HEK293T (cell line): ENCODE measurements at regions not wholly inside any gene's neighbourhood (a gene's known extent, or its start where the extent isn't known, plus 50 kb on each side); places are given as distances from the start of the nearest gene placed in this dataset.

Experiments used
- CTCF ChIA-PET: fragments of 350-600 bp; formaldehyde crosslinking; extraction: SDS; loops from one replicate; lab custom pipeline; 2021; ENCODE audit warnings: antibody characterized with exemption, inconsistent platforms; lab: Yijun Ruan, JAX
- POLR2A ChIA-PET: fragments of 350-600 bp; formaldehyde crosslinking; extraction: SDS; loops from one replicate; lab custom pipeline; 2020; ENCODE audit warnings: antibody characterized with exemption, inconsistent platforms; lab: Yijun Ruan, JAX
- DNase-seq: peaks from one replicate; pipeline ENCODE4 v3.0.0; 2012; ENCODE audit warnings: mixed read lengths; ENCODE audit errors: extremely low spot score
- ARNT ChIP-seq: fragments of 450-650 bp; IDR thresholded peaks from 2 replicates; pipeline ENCODE4 v1.6.1; 2017; ENCODE audit warnings: mild to moderate bottlenecking
- CTBP1 ChIP-seq: fragments of 450-650 bp; IDR thresholded peaks from 2 replicates; pipeline ENCODE4 v1.6.1; 2016; ENCODE audit warnings: borderline replicate concordance
- ELF4 ChIP-seq: fragments of 450-650 bp; IDR thresholded peaks from 2 replicates; pipeline ENCODE4 v1.6.1; 2017; ENCODE audit warnings: antibody characterized with exemption
- FOXA1 ChIP-seq: fragments of 450-650 bp; IDR thresholded peaks from 2 replicates; pipeline ENCODE4 v1.6.1; 2016; ENCODE audit warnings: mild to moderate bottlenecking
- FOXK2 ChIP-seq: fragments of 450-650 bp; IDR thresholded peaks from 2 replicates; pipeline ENCODE4 v1.6.1; 2016; ENCODE audit warnings: mild to moderate bottlenecking
- FOXM1 ChIP-seq: fragments of 450-650 bp; IDR thresholded peaks from 2 replicates; pipeline ENCODE4 v1.6.1; 2017; ENCODE audit warnings: mild to moderate bottlenecking, borderline replicate concordance
- HDGF ChIP-seq: fragments of 450-650 bp; IDR thresholded peaks from 2 replicates; pipeline ENCODE4 v1.6.1; 2017; ENCODE audit warnings: antibody characterized with exemption, borderline replicate concordance
- LEF1 ChIP-seq: fragments of 450-650 bp; IDR thresholded peaks from 2 replicates; pipeline ENCODE4 v1.6.1; 2017; ENCODE audit warnings: mild to moderate bottlenecking, borderline replicate concordance
- NFRKB ChIP-seq: fragments of 450-650 bp; IDR thresholded peaks from 2 replicates; pipeline ENCODE4 v1.6.1; 2016; ENCODE audit warnings: mild to moderate bottlenecking, moderate library complexity
- SP1 ChIP-seq: fragments of 450-650 bp; IDR thresholded peaks from 2 replicates; pipeline ENCODE4 v1.6.1; 2017
- SUZ12 ChIP-seq: fragments of 450-650 bp; IDR thresholded peaks from 2 replicates; pipeline ENCODE4 v1.6.1; 2016; ENCODE audit warnings: mild to moderate bottlenecking
- TARDBP ChIP-seq: fragments of 450-650 bp; IDR thresholded peaks from 2 replicates; pipeline ENCODE4 v1.6.1; 2016
- ZNF384 ChIP-seq: fragments of 450-650 bp; IDR thresholded peaks from 2 replicates; pipeline ENCODE4 v1.6.1; 2016
- TF ChIP-seq, protein P1 (sequence below): fragments of 450-650 bp; IDR thresholded peaks from 2 replicates; pipeline ENCODE4 v1.6.1; 2016

DNA sequence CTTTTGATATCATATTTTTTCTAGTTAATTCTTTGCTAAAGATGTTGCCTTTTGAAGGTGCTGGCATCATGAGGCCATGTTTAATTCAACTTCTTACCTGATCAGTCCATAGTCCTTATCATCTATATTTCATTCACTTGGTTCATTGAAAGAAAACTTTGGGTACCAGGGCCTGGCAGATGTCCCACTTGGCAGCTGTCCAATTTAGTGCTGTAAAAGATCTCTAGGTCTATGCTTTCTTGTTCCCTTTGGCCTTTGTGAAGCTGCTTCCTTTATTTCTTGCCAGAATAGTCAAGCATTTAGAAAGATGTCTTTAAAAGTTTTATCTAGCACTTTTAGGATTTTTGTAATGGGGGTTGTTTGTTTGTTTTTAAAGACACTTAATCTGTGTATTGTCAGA lies 61.7 kb upstream of the EYA4 start:
- no peak for DNase-seq
- ChIA-PET CTCF (no interaction called here), POLR2A (no interaction called here)
- TF ChIP-seq FOXK2 (no peak), HDGF (no peak)

DNA sequence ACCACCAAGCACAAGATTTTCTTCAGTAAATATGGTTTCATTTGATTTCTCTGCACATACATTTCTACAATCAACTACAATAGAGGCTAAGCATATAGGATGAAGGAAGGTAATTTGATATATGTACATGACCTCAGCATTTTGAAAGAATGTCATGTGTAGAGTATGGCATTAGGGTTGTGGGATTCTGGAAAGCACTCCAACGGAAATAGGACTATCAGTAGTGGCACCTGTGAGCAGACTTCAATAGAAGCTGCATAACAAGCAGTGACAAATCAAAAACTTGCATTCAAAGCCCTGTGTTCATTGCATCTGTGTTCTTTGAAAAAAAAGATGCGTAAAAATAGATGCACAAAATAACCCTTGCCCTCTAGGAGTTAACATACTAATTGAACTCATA lies 57.5 kb upstream of the EYA4 start:
- CTCF ChIA-PET: interaction anchor here (0.5 kb wide), 1 partner anchor 137 kb away, joined by 3 read pairs; no protein-coding TSS in a partner anchor
- TF ChIP-seq HDGF: no peak
- no peak for TF ChIP-seq CTBP1
- no peak for TF ChIP-seq FOXM1
- TF ChIP-seq SUZ12: no peak
- TF ChIP-seq, protein P1, sequence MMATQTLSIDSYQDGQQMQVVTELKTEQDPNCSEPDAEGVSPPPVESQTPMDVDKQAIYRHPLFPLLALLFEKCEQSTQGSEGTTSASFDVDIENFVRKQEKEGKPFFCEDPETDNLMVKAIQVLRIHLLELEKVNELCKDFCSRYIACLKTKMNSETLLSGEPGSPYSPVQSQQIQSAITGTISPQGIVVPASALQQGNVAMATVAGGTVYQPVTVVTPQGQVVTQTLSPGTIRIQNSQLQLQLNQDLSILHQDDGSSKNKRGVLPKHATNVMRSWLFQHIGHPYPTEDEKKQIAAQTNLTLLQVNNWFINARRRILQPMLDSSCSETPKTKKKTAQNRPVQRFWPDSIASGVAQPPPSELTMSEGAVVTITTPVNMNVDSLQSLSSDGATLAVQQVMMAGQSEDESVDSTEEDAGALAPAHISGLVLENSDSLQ: no peak
- no peak for TF ChIP-seq LEF1
- TF ChIP-seq ELF4: no peak
- no peak for TF ChIP-seq ARNT
- DNase-seq: no peak
- POLR2A ChIA-PET: no interaction called here

DNA sequence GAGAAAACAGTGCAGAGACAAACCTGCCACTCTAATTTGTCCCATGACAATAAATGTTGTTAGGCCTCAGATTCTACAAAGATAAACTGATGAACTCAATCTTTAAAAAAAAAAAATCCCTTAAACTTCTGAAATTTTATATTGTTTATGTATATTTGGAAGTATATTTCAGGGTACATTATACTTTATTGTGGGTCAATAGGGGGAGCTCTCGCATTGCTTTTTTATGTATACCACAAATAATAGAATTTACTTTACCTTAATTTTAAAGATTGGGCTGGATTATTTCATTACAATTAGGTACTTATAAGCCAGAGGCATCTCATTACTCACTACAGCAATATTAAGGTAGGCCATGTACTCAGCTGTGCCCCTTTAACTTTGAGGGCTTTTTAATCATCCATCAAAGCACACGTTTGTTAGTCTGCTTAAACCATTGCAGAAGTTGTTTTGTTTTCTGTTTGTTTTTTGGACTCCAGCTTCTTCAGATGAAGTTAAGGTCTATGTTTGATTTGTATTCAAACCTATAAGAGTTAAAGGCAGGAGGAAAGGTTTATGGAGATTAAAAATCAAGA lies 56.3 kb upstream of the EYA4 start:
- ChIA-PET CTCF (interaction anchor here (0.6 to 1.8 kb wide), 12 partner anchors 10 to 913 kb away, joined by 3 to 8 read pairs (median 4); no protein-coding TSS in a partner anchor), POLR2A (no interaction called here)
- TF ChIP-seq FOXK2 (no peak), ARNT (0 out of 2 replicates have a peak, but pooled peaks have one; percentile 12), ZNF384 (no peak), SP1 (no peak), NFRKB (no peak)
- DNase-seq: no peak

DNA sequence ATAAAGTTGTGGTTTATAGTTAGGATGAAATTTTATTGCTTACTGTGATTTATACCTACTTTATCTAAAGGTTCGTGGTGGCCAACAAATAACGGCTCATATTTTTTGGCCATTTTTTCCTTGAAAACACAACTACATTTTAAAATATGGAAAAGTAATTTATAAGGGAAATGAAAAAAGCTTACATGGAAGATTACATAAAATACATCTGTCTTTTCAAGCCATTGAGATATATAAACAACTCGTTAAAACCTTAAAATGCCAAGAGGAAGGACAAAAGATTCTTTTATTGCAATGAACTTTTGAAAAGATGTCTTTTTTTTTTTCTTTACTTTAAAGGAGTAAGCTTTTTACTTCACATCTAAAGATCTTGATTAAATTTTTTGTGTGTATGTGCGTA lies 55.4 kb upstream of the EYA4 start:
- no peak for TF ChIP-seq ARNT
- TF ChIP-seq, protein P1: peak; percentile 50
- ChIA-PET CTCF (interaction anchor here (0.6 to 1.8 kb wide), 6 partner anchors 9 to 377 kb away, joined by 3 to 8 read pairs (median 6); no protein-coding TSS in a partner anchor), POLR2A (interaction anchor here (0.7 kb wide), 1 partner anchor 14 kb away, joined by 3 read pairs; no protein-coding TSS in a partner anchor)
- DNase-seq: no peak

DNA sequence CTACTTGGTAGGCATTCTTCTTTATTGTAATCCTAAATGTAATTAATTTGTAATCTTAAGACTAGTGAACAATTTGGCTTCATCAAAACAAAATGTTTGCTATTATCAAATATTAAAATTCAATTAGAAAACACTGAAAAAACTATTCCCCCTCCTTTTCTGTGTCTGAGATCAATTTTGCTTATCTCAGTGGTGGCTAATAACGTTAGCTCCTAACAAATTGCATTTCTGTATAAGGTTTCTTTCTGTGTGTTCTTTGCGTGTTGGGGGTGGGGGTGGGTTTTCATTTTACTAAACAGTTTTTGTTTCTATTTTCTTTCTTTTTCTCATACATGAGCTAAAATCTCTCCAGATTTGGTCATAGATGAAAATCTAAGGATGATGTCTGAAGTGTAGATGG lies 54.0 kb upstream of the EYA4 start:
- DNase-seq: no peak
- CTCF ChIA-PET: interaction anchor here (0.6 kb wide), 2 partner anchors 136 to 365 kb away, joined by 3 to 6 read pairs; no protein-coding TSS in a partner anchor
- POLR2A ChIA-PET: no interaction called here
- TF ChIP-seq FOXK2 (no peak), FOXM1 (no peak), TARDBP (no peak), FOXA1 (no peak), SUZ12 (no peak), NFRKB (no peak)

DNA sequence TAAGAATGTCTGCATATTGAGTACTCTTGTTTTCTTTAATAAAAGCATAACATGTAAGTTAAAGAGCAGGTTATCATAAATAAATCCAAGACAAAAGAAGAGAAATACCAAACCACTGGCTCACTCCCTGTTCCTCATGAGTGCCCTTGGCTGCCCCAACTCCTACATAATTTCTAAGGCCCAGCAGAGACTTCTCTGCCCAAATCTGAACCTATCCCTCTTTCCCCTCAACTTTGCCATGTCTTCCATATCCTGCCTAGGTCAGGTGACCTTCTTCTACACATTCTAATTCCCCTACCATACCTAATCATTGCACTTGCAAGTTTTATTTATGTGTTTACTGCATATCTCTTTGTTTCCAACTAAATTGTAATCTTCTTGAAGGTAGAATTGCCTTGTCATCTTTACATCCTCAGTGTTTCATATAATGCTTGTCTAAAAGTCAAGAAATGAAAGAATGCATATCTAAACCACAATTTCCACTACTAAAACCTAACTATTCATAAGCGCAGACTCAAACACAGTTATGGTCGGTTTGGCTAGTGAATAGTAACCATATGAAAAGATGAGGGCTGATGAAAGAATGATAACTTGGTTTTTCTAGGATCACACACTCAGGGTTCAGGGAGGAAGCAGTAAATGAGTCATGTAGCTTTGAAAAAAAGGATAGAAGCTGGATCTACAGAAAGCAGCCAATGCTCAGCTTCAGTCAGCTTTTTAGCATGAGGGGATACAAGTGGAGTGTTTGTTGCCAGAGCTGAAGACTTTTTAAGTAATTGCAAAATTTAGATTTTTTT lies 53.3 kb upstream of the EYA4 start:
- CTCF ChIA-PET: interaction anchor here (0.6 kb wide), 1 partner anchor 366 kb away, joined by 6 read pairs; no protein-coding TSS in a partner anchor
- POLR2A ChIA-PET: no interaction called here
- DNase-seq: no peak
- TF ChIP-seq ZNF384 (no peak), ELF4 (no peak)

DNA sequence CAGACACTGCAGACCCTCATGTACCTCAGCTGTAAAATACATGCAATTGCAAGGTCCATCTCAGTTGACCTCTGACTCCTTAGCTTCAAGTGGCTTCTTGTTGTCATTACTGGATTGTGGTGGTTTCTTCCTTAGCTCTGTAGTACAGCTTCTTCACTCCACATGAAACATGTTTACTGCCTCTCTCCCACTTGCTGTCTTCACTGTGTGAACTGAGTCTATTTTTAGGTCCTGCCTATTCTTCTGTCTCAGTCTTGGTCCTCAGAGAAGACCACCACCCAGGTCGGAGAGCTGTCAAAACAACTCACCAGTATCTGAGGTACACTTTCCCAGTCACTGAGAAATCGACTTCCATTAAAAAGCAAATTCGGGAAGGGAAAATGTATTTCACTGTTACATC lies 50.2 kb upstream of the EYA4 start:
- POLR2A ChIA-PET: no interaction called here
- DNase-seq: no peak
- CTCF ChIA-PET: interaction anchor here (0.6 to 2.6 kb wide), 3 partner anchors 318 to 520 kb away, joined by 3 to 9 read pairs (median 4); no protein-coding TSS in a partner anchor
- TF ChIP-seq ARNT: no peak
- TF ChIP-seq, protein P1: no peak

DNA sequence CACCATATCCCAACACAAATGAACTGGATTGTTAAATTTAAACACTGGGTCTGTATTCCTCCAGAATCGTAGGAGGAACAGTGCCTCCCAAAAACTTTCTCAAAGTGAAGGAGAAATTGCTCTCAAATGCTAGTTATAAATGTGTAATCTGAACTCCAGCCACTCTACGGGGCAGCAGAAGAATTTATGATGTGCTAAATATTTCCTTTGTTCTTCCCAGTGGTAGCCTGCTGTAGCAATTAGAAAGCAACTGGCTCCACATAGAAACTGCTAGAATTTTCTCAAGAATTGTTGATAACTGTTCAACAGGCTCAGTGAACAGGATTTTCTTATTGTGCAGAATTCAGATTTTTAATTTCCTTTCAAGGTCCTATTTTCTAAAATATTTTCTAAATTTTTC lies 49.8 kb upstream of the EYA4 start:
- CTCF ChIA-PET: interaction anchor here (0.6 to 2.6 kb wide), 5 partner anchors 141 to 521 kb away, joined by 3 to 9 read pairs (median 4); no protein-coding TSS in a partner anchor
- no peak; the same call in 1 of the 2 replicates for TF ChIP-seq LEF1
- TF ChIP-seq, protein P1: peak; percentile 17; the same call in 1 of the 2 replicates
- POLR2A ChIA-PET: interaction anchor here (0.6 kb wide), 1 partner anchor 12 kb away, joined by 3 read pairs; no protein-coding TSS in a partner anchor
- no peak for DNase-seq
